Adrenal gland (tissue), 9 donors: ENCODE measurements at regions not wholly inside any gene's neighbourhood (a gene's known extent, or its start where the extent isn't known, plus 50 kb on each side); places are given as distances from the start of the nearest gene placed in this dataset.

Source experiments
- DNase-seq, 7 donors: peaks; one replicate each; pipeline ENCODE4 v3.0.0-alpha.2; 2019 to 2020
- H3K27ac ChIP-seq, 5 donors: fragments of 200-600 bp; sonication (generic) in 4 of 5; 1 replicate in 3 of 5; 2 replicates in 2 of 5; pipeline versions ENCODE4 v1.5.1 to v1.8.0; 2016 to 2020; ENCODE audit warnings: mild to moderate bottlenecking in 1 of 5
- H3K27me3 ChIP-seq: fragments of 200-600 bp; 2 replicates; pipeline ENCODE4 v1.8.0; 2021
- H3K36me3 ChIP-seq, 2 donors: fragments of 200-600 bp; replicated peaks in 1 of 2; 1 replicate in 1 of 2; 2 replicates in 1 of 2; pipeline versions ENCODE4 v1.5.1 to v1.8.0; 2018 to 2022
- H3K4me1 ChIP-seq, 2 donors: fragments of 200-600 bp; replicated peaks in 1 of 2; 1 replicate in 1 of 2; 2 replicates in 1 of 2; pipeline versions ENCODE4 v1.5.1 to v1.8.0; 2018 to 2021
- H3K4me3 ChIP-seq, 4 donors: fragments of 200-600 bp; sonication (generic) in 3 of 4; one replicate each; pipeline ENCODE4 v1.5.1; 2016 to 2018
- H3K9me3 ChIP-seq, 3 donors: fragments of 200-600 bp; sonication (generic) in 1 of 3; replicated peaks in 1 of 3; 1 replicate in 2 of 3; 2 replicates in 1 of 3; pipeline versions ENCODE4 v1.5.1 to v1.8.0; 2016 to 2021
- POLR2A ChIP-seq, 2 donors: fragments of 450-650 bp; IDR thresholded peaks; one replicate each; pipeline ENCODE4 v1.6.1; 2017; ENCODE audit warnings: antibody characterized with exemption in 2 of 2, mild to moderate bottlenecking in 2 of 2, moderate library complexity in 1 of 2
- WGBS, 4 donors: extraction: QIAGEN DNeasy Blood & Tissue Kit in 2 of 4; methylation state at CpG; one replicate each; pipeline versions ENCODE4 v1.1.5 to v1.1.7; 2013 to 2017; 5-methylcytosine and 5-hydroxymethylcytosine counted together
- intact Hi-C, 2 donors: fragments of 100-400 bp; cut with DNase I; formaldehyde crosslinking; loops; one replicate each; pipeline versions ENCODE4 v1.14.1 to v1.15.0; 2022 to 2023
- TF ChIP-seq, protein P1 (sequence below), 6 experiments: fragments of 450-650 bp in 4 of 6; fragments of 200-600 bp in 2 of 6; sonication (generic) in 1 of 6; IDR thresholded peaks; 1 replicate in 5 of 6; 2 replicates in 1 of 6; pipeline versions ENCODE4 v1.5.1 to v1.8.0; 2016 to 2021; ENCODE audit warnings: antibody characterized with exemption in 6 of 6, mild to moderate bottlenecking in 2 of 6, moderate library complexity in 1 of 6
- donor health status: healthy with polysubstance abuse.
- donor health status: Bipolar disorder and iron deficiency.
- donor health status: DM: yes; HTN: yes; CAD: no.
- donor health status: DM: no; HTN: no; CAD: no.
- donor health status: DM: no; HTN: no; CAD: no.

DNA sequence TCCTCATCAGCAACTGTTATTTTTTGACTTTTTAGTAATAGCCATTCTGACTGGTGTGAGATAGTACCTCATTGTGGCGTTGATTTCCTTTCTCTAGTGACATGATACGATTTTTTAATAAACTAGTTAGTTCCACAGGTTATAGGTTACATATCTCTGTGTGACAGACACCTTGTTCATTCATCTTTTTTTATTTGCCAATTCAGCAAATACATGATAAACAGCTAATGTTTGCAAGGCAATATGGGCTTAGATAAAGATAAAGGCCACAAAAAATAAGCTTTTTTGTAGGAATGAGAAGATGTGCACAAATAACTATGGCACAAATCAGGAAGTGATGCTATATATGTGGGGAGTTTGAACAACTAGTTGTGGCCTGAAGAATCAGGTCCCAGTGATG, 366.8 kb downstream of the HLX start:
- Histone ChIP-seq H3K27ac (no peak overlapping the region), H3K4me3 (no peak overlapping the region), H3K4me1 (no peaks in the 10 kb centered on the region), H3K36me3 (no peaks in the 10 kb centered on the region), H3K27me3 (no peaks in the 10 kb centered on the region), H3K9me3 (peaks cover 0 to 7% (median 0%) of the 10 kb centered on the region in 3 donors)
- TF ChIP-seq, protein P1, sequence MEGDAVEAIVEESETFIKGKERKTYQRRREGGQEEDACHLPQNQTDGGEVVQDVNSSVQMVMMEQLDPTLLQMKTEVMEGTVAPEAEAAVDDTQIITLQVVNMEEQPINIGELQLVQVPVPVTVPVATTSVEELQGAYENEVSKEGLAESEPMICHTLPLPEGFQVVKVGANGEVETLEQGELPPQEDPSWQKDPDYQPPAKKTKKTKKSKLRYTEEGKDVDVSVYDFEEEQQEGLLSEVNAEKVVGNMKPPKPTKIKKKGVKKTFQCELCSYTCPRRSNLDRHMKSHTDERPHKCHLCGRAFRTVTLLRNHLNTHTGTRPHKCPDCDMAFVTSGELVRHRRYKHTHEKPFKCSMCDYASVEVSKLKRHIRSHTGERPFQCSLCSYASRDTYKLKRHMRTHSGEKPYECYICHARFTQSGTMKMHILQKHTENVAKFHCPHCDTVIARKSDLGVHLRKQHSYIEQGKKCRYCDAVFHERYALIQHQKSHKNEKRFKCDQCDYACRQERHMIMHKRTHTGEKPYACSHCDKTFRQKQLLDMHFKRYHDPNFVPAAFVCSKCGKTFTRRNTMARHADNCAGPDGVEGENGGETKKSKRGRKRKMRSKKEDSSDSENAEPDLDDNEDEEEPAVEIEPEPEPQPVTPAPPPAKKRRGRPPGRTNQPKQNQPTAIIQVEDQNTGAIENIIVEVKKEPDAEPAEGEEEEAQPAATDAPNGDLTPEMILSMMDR (IDR thresholded peaks at IDR 0.05) = no peak
- no peak for TF ChIP-seq POLR2A (IDR thresholded peaks at IDR 0.05)
- intact Hi-C loops = no loop called here
- WGBS, 4 donors = 64 to 77% (median 71%) methylated on average over 2 of the region's 2 CpGs
- DNase-seq = no peak

DNA sequence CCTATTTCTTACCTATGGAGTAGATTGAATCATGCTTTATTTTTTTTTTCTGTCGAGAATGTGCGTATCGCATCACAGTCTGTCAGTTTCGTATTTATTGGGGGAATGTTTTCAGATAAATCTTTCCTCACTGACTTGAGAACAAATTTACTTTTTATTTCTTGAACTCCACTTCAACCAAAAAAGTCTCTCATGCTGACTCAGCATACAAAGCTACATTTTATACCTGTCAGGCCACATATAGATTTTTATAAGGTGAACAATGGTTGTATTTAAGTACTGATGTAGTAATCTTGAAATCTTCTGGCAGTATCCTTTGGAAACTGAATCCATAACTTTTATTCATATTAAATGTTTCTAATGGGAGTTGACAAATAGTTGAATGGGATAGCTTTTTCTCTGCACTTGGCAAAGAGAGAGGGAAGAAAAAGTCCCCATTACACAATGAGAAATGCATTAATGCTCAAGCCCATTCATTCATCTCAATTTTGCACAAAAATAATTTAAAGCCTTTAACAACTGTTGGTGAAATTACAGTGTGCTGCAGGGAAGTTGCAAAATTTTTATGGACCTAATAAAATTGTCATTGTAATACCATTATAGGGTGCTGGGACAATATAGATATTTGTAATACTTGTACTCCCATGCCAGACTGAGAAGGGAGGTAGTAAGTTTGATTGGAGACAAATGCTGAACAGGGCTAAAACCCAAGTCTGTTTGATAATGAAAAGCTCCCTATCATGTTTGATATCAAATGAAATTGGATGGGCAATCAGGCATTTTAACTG, 367.6 kb downstream of the HLX start:
- no peaks in the 10 kb centered on the region for H3K36me3 ChIP-seq
- no peak for DNase-seq
- intact Hi-C loops = no loop called here
- no peak overlapping the region for H3K4me3 ChIP-seq
- TF ChIP-seq, protein P1 (IDR thresholded peaks at IDR 0.05) = no peak
- no peak for TF ChIP-seq POLR2A (IDR thresholded peaks at IDR 0.05)
- no peaks in the 10 kb centered on the region for H3K27me3 ChIP-seq
- WGBS, 4 donors = 87 to 94% (median 93%) methylated on average over 4 of the region's 4 CpGs
- peaks cover 0 to 7% (median 0%) of the 10 kb centered on the region in 3 donors for H3K9me3 ChIP-seq
- H3K4me1 ChIP-seq = no peaks in the 10 kb centered on the region
- H3K27ac ChIP-seq = no peak overlapping the region

DNA sequence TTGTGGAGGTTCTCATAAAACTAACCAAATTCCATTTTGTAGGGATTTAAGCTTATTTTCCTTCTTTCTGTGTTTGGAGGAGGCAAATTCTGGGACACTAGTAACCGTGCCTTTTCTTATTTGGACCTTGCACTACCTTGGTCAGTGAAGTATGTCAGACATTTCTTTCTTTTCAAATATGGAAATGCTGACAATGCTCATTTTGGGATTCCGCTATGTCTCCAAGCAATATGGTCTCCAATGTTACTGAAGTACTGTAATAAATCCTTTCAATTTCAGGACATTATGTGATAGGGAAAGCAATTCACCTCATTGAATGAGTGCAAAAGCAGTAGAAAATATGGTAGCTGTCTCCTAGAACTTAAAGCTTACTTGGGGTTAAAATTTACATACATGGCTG, 372.3 kb downstream of the HLX start:
- 38 to 81% (median 63%) methylated on average over 2 of the region's 2 CpGs for WGBS, 4 donors
- no peak for DNase-seq
- Histone ChIP-seq H3K27me3 (no peaks in the 10 kb centered on the region), H3K4me3 (no peak overlapping the region), H3K27ac (no peak overlapping the region), H3K36me3 (no peaks in the 10 kb centered on the region), H3K4me1 (no peaks in the 10 kb centered on the region), H3K9me3 (no peaks in the 10 kb centered on the region)
- no peak for TF ChIP-seq POLR2A (IDR thresholded peaks at IDR 0.05)
- TF ChIP-seq, protein P1 (IDR thresholded peaks at IDR 0.05) = no peak
- intact Hi-C loops = no loop called here

- intact Hi-C loops = no loop called here
- H3K4me1 ChIP-seq = no peaks in the 10 kb centered on the region
- TF ChIP-seq POLR2A (IDR thresholded peaks at IDR 0.05) = no peak
- TF ChIP-seq, protein P1 (IDR thresholded peaks at IDR 0.05) = no peak
- H3K36me3 ChIP-seq = no peaks in the 10 kb centered on the region
- no peak overlapping the region for H3K4me3 ChIP-seq
- no peaks in the 10 kb centered on the region for H3K9me3 ChIP-seq
- H3K27me3 ChIP-seq = no peaks in the 10 kb centered on the region
- H3K27ac ChIP-seq = no peak overlapping the region
- DNase-seq = no peak
Observed at GRCh38 chr1:221254813-221255212, 375.6 kb downstream of the HLX start.
